Tibial artery (tissue), 4 donors: ENCODE measurements at regions not wholly inside any gene's neighbourhood (a gene's known extent, or its start where the extent isn't known, plus 50 kb on each side); places are given as distances from the start of the nearest gene placed in this dataset.

Source experiments
- DNase-seq, 2 donors: peaks; one replicate each; pipeline ENCODE4 v3.0.0-alpha.2; 2019
- H3K27ac ChIP-seq, 2 donors: fragments of 200-600 bp; sonication (generic) in 1 of 2; 1 replicate in 1 of 2; 2 replicates in 1 of 2; pipeline ENCODE4 v1.5.1; 2018 to 2019; ENCODE audit warnings: mild to moderate bottlenecking in 1 of 2
- H3K27me3 ChIP-seq, 2 donors: fragments of 200-600 bp; sonication (generic) in 1 of 2; one replicate each; pipeline versions ENCODE4 v1.5.1 to v1.6.0; 2016 to 2019
- H3K36me3 ChIP-seq, 3 donors: fragments of 200-600 bp; sonication (generic) in 2 of 3; one replicate each; pipeline ENCODE4 v1.5.1; 2016 to 2019; ENCODE audit warnings: mild to moderate bottlenecking in 2 of 3
- H3K4me1 ChIP-seq, 4 donors: fragments of 200-600 bp; sonication (generic) in 2 of 4; 1 replicate in 3 of 4; 2 replicates in 1 of 4; pipeline ENCODE4 v1.5.1; 2016 to 2019
- H3K4me3 ChIP-seq, 2 donors: fragments of 200-600 bp; sonication (generic) in 1 of 2; 1 replicate in 1 of 2; 2 replicates in 1 of 2; pipeline ENCODE4 v1.5.1; 2018 to 2019; ENCODE audit warnings: mild to moderate bottlenecking in 2 of 2
- H3K9me3 ChIP-seq, 3 donors: fragments of 200-600 bp; sonication (generic) in 1 of 3; one replicate each; pipeline ENCODE4 v1.5.1; 2016 to 2019
- CTCF ChIP-seq, 2 experiments: fragments of 200-600 bp in 1 of 2; fragments of 450-650 bp in 1 of 2; IDR thresholded peaks; one replicate each; pipeline ENCODE4 v1.5.1; 2017 to 2019; ENCODE audit warnings: antibody characterized with exemption in 2 of 2, mild to moderate bottlenecking in 1 of 2, moderate library complexity in 1 of 2
- intact Hi-C: fragments of 100-400 bp; cut with DNase I; formaldehyde crosslinking; loops from one replicate; pipeline ENCODE4 v1.15.0; 2023; ENCODE audit warnings: low total_unique reads

- no peaks in the 10 kb centered on the region for H3K36me3 ChIP-seq
- TF ChIP-seq CTCF (IDR thresholded peaks at IDR 0.05), result no peak
- no peaks in the 10 kb centered on the region for H3K9me3 ChIP-seq
- H3K27me3 ChIP-seq, result no peaks in the 10 kb centered on the region
- H3K4me1 ChIP-seq, result no peaks in the 10 kb centered on the region
- intact Hi-C loops, result no loop called here
- DNase-seq, result no peak
- no peak overlapping the region for H3K27ac ChIP-seq
- H3K4me3 ChIP-seq, result no peak overlapping the region
Observed at GRCh38 chr2:20150110-20150706, 74.7 kb downstream of the SDC1 start.

DNA sequence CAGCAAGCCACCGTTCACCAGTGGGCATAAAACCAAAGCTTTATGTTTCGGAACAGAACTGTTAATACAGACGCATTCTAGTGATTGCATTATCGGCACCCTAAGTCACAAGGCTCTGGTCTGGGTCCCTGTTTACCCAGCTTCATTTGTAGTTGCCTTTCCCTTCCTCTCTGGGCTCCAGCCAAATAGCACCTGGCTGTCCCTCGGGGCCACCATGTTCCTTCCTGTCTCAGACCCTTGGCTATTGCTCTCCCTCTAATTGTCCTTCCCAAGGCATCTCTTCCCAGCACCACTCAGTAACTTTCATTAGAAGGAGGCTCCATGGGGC lies 75.3 kb downstream of the SDC1 start:
- Histone ChIP-seq H3K27ac (no peak overlapping the region), H3K36me3 (no peaks in the 10 kb centered on the region), H3K9me3 (no peaks in the 10 kb centered on the region), H3K27me3 (no peaks in the 10 kb centered on the region), H3K4me3 (no peak overlapping the region), H3K4me1 (no peaks in the 10 kb centered on the region)
- TF ChIP-seq CTCF (IDR thresholded peaks at IDR 0.05), result no peak
- intact Hi-C loops, result no loop called here
- DNase-seq, result no peak

- TF ChIP-seq CTCF (IDR thresholded peaks at IDR 0.05), result no peak
Observed at GRCh38 chr2:20148923-20149702, 75.8 kb downstream of the SDC1 start.

GRCh38 chr2:20148426-20148922 lies 76.5 kb downstream of the SDC1 start:
- Histone ChIP-seq H3K27ac (no peak overlapping the region), H3K27me3 (no peaks in the 10 kb centered on the region), H3K4me3 (no peak overlapping the region), H3K4me1 (no peaks in the 10 kb centered on the region), H3K9me3 (no peaks in the 10 kb centered on the region), H3K36me3 (no peaks in the 10 kb centered on the region)
- no peak for DNase-seq
- TF ChIP-seq CTCF (IDR thresholded peaks at IDR 0.05), result no peak
- intact Hi-C loops, result no loop called here

More at GRCh38 chr2:20148923-20149702, 75.8 kb downstream of the SDC1 start:
- Histone ChIP-seq H3K27me3 (no peaks in the 10 kb centered on the region), H3K36me3 (no peaks in the 10 kb centered on the region), H3K4me3 (no peak overlapping the region), H3K9me3 (no peaks in the 10 kb centered on the region), H3K27ac (no peak overlapping the region), H3K4me1 (no peaks in the 10 kb centered on the region)
- DNase-seq, result no peak
- intact Hi-C loops, result no loop called here

DNA sequence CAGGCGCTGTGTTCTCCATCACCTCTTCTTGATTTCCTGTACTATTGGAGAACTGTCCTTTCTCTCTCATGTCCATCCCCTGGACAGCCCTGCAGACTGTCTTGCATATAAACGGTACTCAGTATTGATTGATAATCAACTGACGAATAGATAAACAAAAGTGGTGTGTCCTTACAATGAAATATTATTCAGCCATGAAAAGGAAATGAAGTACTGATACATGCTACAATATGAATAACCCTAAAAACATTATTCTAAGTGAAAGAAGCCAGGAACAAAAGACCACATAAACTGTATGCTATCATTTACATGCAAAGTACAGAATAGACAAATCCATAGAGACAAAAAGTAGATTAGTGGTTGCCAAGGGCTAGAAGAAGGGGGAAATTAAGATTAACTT lies 77.6 kb downstream of the SDC1 start:
- peaks cover 0 to 7% (median 0%) of the 10 kb centered on the region in 4 donors for H3K4me1 ChIP-seq
- H3K4me3 ChIP-seq, result no peak overlapping the region
- no peaks in the 10 kb centered on the region for H3K9me3 ChIP-seq
- no peak overlapping the region for H3K27ac ChIP-seq
- TF ChIP-seq CTCF (IDR thresholded peaks at IDR 0.05), result no peak
- no peaks in the 10 kb centered on the region for H3K27me3 ChIP-seq
- no peaks in the 10 kb centered on the region for H3K36me3 ChIP-seq
- intact Hi-C loops, result no loop called here
- DNase-seq, result no peak
